NCI-H446 (cell line): ENCODE measurements at regions not wholly inside any gene's neighbourhood (a gene's known extent, or its start where the extent isn't known, plus 50 kb on each side); places are given as distances from the start of the nearest gene placed in this dataset.
"Not testable (repeated sequence)": the region's sequence is repeated elsewhere in the genome, so short reads cannot be mapped to it uniquely, and the experiment has no call there.

Source experiments
- DNase-seq, 2 experiments: peaks; one replicate each; lab custom pipeline; 2025; lab: John Stamatoyannopoulos, UW

DNA sequence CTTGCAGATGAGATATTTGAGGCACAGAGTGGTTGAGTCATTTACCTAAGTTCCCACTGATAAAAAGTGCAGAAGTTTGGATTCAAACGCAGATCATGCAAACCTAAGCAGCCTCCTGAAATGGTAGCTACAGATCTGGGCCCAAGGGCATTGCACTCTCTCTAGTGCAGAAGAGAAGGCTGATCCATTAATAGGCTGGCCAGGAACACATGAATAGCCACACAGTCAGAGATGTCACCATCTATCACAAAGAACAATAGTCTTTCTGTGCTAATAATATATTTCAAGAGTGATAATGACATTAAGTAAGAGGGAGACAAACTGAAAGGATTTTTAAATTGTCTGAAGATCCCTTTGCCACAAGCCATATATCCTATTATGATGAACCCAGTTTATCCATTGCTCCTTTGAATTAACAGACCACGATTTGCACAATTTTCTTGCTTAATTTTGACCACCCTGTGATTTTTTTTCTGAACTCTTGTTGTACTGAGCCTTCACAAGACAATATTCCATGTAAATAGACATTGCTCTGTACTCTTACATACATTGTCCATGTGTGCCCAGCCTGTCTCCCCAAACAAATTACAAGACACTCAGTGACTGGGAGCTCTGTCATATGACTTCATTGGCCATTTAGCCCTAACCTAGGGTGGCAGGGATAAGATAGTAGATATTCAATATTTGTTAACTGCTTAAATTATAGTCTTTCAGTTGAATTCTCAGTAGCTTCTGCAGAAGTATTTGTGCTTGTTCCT, 112.4 kb upstream of the RBPJ start:
- no peak for DNase-seq

DNA sequence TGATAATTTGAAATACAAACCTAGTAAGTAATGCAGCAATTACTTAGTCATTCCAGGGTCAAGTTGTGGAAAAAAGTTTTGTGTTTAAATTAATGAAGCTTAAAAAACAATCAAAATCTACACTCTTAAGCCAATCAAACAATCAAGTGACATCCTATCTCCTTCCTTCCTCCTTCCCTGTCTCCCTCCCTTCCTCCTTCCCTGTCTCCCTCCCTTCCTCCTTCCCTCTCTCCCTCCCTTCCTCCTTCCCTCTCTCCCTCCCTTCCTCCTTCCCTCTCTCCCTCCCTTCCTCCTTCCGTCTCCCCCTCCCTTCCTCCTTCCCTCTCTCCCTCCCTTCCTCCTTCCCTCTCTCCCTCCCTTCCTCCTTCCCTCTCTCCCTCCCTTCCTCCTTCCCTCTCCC, 111.4 kb upstream of the RBPJ start:
- DNase-seq = not testable (repeated sequence)

DNA sequence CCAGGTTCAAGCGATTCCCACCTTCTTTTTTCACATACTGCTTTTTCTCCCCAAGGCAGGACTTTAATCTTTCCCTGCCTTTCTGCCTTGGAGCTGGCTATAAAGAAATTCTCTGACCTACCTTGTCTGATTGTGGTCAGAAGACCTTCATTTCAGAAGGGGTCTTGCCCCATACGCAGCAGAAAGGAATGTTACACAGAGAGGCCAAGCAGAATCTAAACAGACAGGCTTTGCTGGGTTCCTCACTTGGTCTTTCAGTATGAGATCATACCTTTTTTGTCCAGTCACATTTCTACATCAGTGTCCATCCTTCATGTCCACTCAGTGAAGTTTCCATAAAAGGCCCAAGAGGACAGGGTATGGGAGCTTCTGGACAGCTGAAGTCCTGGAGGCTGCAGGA, 108.3 kb upstream of the RBPJ start:
- no peak for DNase-seq

DNA sequence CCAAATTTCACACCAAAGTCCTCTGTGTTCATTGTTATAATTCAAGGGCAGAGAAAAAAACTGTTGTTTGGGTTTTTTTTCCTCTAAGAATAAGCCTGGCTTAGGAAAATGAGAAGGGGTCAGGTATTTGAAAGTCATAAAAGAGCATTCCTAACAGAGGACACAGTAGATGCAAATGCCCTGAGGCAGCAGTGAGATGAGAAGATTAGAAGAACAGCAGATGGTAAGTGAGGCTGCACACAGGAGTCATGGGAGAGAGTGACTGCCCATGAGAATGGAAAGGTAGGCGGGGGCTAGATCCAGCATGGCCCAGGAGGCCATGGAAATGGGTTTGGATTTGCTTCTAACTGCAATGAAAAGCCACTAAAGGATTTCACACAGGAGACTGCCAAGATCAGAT, 107.5 kb upstream of the RBPJ start:
- no peak for DNase-seq

DNA sequence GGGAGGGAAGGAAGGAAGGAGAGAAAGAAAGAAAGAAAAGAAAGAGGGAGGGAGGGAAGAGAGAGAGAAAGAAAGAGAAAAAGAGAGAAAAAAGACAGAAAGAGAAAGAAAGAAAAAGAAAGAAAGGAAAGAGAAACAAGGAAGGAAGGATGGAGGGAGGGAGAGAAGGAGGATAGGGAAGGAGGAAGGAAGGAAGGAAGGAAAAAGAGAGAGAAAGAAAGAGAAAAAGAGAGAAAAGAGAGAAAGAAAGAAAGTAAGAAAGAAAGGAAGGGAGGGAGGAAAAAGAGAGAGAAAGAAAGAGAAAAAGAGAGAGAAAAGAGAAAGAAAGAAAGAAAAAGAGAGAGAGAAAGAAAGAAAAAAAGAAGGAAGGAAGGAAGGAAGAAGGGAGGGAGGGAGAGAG, 105.8 kb upstream of the RBPJ start:
- DNase-seq = no peak

DNA sequence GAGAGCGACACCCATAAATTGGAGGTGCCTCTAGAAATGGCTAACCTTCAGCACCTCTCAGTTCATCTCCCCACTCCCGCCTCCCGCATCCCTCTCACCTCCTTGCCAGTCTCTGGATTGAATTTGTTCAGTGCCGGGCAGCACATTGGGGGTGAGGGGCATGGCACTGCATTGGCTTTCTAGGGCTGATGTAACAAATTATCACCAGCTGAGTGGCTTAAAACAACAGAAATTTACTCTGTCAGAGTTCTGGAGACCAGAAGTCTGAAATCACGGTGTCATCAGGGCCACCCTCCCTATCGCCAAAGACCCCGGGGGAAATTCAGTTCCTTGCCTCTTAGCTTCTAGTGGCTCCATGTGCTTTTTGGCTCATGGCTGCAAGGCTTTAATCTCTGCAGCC, 105.1 kb upstream of the RBPJ start:
- DNase-seq = no peak

DNA sequence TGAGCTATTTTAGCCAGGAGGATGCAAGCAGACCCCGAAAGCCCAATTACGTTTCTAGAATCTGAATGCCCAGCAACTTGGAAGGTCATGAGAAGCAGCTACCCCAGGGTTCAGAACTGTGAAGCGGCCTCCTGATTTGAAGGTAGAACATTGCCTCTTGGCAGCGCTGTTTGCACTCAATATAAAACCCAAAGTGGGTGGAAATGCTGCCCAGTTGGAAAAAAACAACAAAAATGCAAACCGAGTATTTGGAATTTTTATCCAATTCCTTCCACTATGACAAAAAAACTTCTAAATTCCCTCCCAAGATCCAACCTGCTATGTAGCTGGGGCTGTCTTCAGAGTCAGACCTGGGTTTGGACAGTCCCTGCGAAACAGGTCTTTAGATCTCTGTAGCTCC, 103.3 kb upstream of the RBPJ start:
- DNase-seq = no peak

DNA sequence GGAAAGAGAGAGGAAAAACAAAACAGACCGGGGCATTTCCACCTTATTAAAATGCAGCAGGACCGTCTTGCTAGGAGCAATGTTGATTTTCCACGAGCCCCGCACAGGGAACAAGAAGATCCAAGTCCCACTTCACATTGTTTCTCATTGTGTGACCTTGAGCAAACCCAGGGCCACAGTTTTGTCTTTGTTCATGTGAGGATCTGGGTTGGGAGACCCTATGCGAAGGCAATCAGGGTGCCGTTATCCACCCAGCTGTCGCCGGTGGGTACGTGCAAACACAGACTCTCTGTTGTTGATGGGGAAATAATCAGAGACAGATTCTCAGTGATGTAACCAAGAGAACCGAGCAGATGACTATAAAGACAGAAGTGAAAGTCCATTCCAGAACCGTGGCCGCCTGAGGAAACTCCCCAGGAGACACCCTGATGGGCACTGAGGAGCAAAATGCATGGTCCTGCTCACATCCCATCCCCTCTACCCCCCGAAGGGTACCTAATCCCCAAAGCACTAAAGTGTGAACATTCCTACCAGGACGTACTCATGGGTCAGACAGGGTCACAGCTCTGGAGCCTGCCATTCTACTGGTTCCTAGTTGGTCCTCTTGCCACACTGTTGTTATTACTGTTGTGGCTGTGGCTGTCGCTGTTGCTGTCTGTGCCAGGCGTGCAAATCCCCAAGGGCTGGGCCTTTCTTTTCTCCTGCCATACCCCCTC, 102.7 kb upstream of the RBPJ start:
- DNase-seq = no peak

DNA sequence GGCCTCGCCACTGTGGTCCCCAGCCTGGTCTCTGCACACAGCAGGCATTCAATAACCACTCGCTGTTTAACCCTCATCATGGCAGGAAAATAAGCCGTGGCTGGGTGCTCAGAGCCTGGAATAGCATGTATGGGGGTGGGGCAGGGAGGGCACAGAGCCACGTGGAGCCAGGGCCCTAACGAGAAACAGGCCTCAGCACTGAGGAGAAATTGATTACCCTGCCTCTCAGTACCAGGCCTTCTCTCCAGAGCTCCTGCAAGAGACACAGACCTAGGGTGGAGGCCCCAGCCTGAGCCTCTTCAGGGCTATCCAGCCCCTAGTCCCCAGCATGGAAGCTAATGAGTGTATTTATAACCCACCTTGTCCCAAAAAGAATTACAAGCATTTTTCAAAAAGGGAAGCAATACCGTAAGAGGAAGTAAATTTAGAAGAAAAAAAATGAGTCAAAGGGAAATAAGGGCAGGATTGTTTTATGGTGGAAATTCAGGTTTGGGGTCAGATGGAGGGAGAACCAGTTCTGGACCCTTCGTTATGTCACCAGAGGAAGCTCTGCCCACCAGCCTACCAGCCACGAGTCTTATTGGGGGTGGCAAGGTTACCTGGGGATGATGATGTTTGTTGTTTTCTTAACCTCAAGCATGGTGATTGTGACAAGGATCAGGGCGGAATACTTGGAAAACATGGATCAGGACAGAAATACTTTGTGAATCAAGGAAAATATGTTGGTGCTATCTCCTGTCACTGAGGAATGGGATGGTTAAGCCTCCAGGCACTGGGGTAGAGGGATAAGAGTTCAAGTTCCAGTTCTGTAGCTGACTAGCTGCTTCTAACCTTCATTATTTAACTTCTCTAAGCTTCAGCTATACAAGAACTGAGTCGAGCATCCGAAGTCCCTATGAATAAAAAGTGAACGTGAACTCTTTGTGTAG, 101.9 kb upstream of the RBPJ start:
- DNase-seq = no peak

DNA sequence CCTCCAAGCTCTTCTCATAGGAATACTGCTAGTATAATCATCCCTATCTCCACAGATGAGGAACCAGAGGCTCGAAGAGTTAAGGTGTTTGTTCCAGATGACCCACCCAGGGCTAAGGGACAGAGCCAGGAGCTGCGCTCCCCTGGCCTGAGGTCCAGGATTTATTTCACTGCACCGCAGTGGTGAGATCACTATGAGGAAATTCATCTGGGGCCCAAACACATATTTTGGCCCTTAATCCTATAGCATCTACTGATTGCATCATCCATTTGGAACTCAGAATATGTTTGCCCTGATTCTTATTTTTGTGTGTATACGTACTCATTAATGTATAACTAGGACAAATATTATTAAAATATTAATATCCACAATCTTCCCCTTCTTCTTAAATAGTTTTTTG, 100.1 kb upstream of the RBPJ start:
- DNase-seq = no peak

DNA sequence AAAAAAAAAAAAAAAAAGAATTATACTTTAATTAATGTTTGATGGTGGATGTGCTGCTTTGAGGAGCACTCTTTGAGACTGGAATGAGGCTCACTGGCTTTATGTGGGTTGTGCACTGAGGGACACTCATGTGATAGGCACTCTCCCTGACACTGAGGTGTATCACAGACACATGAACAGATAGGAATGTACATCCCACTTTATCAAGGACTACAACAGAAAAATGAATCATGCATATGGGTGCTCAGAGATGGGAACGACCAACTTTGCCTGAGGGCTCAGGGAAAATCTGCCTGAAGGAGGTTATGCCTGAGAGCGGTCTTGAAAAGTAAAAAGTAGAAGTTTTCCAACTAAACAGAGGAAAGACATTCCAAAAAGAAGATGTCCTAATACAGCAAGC, 97.7 kb upstream of the RBPJ start:
- no peak for DNase-seq

DNA sequence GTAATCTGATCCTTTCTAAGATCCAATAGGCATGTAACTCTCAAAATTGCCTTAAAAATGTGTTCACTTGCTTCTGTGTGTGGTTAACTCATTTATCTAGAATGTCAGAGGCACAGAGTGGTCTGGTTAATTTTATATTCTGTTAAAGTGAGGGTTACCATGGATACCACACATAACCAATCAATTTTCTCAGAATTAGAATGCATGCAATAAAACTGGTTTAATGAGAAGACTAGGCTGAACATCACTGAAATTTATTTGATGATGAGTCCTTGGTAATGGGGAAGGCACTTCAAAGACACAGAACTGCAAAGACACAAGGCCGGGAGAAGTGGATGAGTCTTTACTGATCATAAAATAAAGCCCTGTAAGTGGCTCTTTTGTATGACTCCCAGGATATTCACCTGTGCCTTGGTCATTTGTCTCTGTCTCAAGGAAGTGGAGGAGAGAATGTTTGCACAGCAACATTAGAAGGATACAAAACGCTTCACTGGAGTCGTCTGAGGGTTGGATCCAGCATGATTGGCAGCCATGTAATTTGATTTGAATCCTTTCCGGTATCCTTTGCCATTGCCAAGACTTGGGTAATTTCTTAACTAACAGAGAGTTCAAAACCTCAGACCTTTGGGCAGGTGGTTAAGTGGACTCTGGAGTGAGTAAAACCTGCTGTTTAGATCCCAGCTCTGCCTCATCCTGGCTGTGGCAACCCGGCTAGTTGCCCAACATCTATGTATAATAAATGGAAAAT, 94.0 kb upstream of the RBPJ start:
- no peak for DNase-seq

DNA sequence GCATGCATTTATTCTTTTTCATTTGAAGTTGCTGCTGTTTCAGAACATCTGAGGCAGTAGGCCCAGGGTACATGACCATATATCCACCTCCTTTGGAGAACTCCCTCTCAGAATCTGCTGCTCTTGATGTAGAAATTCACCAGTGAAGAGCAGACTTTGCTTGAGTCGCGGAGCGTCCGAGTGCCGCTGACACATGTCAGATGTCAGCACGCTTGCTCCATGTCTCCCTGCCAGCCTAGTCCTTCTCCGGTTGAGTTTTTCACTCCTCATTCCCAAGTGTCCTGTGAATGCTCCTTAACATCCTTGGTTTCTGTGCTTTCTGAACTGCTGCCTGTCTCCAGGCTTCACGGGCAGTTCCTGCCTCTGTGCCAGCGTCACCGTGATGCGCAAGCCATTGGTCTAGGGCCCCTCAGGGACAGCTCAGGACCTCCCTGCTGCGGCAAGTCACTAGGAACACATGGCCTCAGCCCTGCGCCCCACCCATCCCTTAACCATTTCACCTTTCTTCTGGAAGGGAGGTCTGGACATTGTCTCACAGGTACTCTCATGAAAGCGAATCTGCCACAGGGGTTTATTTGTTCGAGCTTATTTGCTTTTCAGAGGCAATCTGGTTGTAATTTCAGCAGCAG, 93.1 kb upstream of the RBPJ start:
- no peak for DNase-seq

DNA sequence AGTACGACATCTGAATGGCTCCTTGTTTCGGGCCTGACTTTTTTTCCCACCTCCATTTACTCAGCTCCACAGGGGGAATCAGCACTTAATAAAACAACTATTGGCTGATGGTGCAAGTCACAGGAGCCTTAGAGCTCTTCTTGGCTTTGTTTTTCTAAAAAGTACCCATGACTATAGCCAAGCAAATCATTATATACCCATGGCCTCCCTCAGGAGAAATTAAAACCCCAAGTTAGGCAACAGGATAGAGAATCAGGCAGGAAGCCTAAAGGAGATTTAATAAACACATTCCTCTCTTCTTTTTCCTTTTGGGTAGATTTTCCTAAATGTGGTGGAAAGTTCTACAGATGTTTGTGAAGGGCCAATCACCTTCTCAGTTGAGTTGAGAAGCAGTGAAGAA, 91.9 kb upstream of the RBPJ start:
- DNase-seq = no peak

DNA sequence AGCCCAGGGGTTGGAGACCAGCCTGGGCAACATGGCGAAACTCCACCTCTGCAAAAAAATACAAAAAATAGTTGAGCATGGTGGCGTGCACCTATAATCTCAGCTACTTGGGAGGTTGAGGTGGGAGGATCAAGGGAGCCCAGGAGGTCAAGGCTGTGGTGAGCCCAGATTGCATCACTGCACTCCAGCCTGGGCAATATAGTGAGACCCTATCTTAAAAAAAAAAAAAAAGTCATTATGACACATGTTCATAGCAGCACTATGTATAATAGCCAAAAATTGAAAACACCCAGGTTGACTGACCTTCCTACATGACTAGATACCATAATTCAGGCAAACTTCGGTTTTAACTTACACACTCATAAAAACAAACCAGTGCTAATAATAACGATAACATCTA, 90.8 kb upstream of the RBPJ start:
- DNase-seq = no peak

DNA sequence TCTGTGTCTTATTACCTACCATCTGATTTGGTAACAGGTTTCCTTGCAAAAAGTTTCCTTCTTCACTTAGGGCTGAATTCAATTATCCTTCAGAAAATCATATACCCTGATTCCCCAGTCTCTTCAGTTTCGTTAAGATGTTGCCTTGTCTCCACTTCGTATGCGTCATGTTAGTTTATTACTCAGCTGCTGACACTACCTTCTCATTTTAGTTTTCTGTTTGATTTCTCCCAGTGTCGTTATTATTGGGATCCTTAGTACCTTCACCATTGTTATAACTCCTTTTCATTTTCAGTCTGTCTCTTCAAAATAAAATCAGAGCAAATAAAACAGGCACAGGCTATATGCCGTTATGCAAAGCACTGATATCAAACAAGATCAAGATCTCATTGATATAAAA, 87.5 kb upstream of the RBPJ start:
- DNase-seq = no peak

DNA sequence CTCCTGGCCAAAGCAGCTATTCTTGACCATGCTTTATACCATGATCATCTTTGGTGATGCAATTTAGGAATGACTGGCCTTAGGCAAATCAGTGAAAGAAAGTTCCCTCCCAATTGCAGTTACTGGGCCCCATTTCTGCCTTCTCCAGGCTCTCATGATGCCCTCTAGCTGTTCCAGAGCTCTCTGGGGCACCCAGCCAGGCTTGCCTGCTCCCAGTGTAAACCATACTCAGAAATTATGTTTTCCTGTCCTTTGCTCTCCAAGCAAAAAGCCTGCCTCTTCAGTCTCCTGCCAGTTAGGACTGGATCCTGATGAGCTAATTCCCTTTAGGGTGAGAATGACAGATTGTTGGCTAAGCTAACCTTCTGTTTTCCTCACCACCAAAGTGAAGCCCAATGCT, 85.3 kb upstream of the RBPJ start:
- peak; percentile 72 to 89 for DNase-seq

DNA sequence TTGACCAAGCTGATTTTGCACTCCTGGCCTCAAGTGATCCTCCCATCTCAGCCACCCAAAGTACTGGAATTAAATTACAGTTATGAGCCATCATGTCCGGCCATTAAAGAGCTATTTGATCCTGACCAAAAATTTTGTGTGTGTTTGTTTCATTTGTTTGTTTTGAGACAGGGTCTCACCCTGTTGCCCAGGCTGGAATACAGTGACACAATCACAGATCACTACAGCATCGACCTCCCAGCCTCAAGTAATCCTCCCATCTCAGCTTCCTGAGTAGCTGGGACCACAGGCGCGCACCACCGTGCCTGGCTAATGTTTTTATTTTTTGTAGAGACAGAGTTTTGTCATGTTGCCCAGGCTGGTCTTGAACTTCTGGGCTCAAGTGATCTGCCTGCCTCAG, 82.9 kb upstream of the RBPJ start:
- DNase-seq = no peak

DNA sequence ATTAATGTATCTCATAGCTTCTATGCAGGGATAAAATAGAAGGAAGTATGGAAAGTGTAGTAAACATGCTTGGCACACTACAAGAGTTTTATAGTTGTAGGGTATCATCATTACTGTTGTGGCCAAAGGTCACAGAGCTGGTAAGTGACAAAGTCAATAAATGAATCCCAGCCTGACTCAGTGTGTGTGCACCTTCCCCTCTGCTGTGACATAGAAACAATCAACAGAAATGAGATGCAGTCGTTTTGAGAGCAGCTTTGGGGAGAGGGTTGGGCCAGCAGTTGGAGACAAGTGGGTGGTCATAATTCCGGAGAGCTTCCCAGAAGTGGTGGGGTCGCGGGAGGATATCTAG, 82.4 kb upstream of the RBPJ start:
- DNase-seq = no peak

DNA sequence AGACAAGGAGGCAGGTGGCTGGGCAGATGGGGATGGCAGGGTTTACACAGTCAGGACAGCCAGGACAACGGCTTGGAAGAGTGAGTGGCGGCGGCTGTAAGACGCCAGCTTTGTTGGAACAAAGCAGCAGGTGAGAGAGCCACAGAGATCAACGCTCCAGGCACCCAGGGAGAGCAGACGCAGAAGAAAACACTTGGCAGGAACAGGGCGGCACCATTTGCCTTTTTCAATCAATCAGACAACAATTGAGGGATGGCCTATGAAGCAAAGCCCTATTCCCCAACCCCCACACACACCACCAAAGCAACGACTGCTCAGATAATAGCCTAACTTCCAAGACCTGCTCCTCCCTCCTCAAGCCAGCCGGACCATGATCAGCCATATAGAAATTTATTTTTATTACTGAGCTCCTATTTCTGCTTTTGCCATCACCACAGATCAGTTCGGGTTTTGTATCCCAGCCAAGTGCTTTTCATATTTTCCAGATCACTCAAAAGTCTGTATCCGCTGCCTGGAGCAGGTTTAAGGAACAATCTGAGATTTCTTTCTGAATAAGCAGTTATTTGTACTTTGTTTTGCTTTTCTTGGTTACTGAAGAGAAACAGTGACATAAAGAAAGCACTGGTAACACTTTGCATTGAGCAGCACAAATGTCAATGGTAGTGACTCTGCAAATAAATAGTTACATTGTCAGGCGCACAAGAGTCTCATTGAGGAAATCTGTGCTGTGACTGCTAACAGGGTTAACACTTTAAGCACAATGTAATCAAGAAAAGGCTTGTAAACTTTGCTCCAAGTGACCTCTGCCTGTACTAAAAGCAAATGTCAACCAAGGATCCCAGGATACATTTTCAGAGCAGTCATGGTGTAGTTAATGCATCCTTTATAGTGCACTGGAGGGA, 81.8 kb upstream of the RBPJ start:
- peak in 1 of 2 experiments; percentile 63 for DNase-seq

DNA sequence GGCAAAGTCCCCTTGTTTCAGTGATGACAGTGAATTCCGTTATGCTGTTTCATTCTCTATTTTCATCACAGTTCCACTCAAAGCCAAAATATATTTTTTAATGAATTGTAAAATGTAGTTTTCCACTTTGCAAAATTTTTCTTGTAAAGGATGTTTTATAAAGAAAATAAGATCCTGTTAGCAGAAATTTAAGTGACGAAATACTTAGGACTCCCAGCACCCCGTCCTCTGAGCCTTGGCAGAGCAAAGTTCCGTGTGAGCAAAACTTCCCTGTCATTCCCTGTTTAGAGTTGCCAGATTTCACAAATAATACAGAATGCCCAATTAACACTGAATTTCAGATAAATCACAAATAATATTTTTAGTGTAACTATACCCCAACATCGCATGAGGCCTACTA, 81.0 kb upstream of the RBPJ start:
- DNase-seq = no peak
